Activated CD4-positive, alpha-beta memory T cell treated with anti-CD3 and anti-CD28 coated beads, Interleukin-2, amount 10 ng/mL, durations not matched to agents 7 days and 5 days (primary cell): ENCODE measurements at regions not wholly inside any gene's neighbourhood (a gene's known extent, or its start where the extent isn't known, plus 50 kb on each side); places are given as distances from the start of the nearest gene placed in this dataset.
A peak's percentile ranks its signal among the peaks of the same experiment; 100 is the strongest.
"Not testable (repeated sequence)": the region's sequence is repeated elsewhere in the genome, so short reads cannot be mapped to it uniquely, and the experiment has no call there.

Experiments used
- CTCF ChIA-PET: fragments of 350-600 bp; sonication (Branson Sonifier 250); formaldehyde crosslinking; loops from one replicate; lab custom pipeline; 2021; ENCODE audit warnings: antibody characterized with exemption, inconsistent platforms; lab: Charles Lee
- POLR2A ChIA-PET: fragments of 350-600 bp; sonication (Branson Sonifier 250); formaldehyde crosslinking; loops from one replicate; lab custom pipeline; 2021; ENCODE audit warnings: antibody characterized with exemption; lab: Charles Lee
- DNase-seq: peaks from one replicate; pipeline ENCODE4 v3.0.0-alpha.2; 2020
- H3K27ac Mint-ChIP-seq: one replicate; pipeline ENCODE4 v1.8.0; 2021; ENCODE audit warnings: mild to moderate bottlenecking, mixed read lengths
- H3K27me3 Mint-ChIP-seq: one replicate; pipeline ENCODE4 v1.8.0; 2021; ENCODE audit warnings: mixed read lengths
- H3K36me3 Mint-ChIP-seq: one replicate; pipeline ENCODE4 v1.8.0; 2021; ENCODE audit warnings: low read depth, mixed read lengths
- H3K4me1 Mint-ChIP-seq: one replicate; pipeline ENCODE4 v1.8.0; 2021; ENCODE audit warnings: mixed read lengths
- H3K4me3 Mint-ChIP-seq: one replicate; pipeline ENCODE4 v1.8.0; 2021; ENCODE audit warnings: mild to moderate bottlenecking, mixed read lengths
- H3K9me3 Mint-ChIP-seq: one replicate; pipeline ENCODE4 v1.8.0; 2021; ENCODE audit warnings: mixed read lengths

DNA sequence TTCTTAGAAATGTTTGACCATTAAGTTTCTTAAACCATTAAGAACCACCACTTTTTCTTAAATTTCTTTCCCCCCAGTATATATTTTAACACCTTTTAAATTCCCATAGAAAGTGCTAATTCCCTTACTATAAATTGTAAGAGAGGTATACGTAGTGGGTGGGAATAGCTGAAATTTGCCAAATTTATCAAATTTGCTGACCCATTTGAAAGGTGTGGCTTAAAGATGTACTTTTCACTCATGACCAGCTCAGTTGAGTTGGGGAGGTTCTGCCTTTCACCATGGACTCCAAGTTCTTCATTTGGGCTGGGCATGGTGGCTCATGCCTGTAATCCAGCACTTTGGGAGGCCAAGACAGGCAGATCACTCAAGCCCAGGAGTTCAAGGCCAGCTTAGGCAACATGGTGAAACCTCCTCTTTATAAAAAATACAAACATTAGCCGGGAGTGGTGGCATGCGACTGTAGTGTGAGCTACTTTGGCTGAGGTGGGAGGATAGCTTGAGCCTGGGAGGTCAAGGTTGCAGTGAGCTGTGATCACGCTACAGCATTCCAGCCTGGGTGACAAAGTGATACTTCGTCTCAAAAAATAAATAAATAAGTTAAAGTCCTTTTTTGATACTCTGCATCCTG, 133.2 kb downstream of the MRPL57 start:
- Mint-ChIP-seq H3K27me3 (no peaks in the 10 kb centered on the region), H3K4me1 (peaks cover 8% of the 10 kb centered on the region), H3K4me3 (no peak overlapping the region), H3K9me3 (no peaks in the 10 kb centered on the region), H3K27ac (no peak overlapping the region), H3K36me3 (peaks cover 11% of the 10 kb centered on the region)
- ChIA-PET CTCF (interaction anchor here (1.3 to 2.6 kb wide), 2 partner anchors 33 to 167 kb away, joined by 3 to 10 read pairs; no protein-coding TSS in a partner anchor), POLR2A (no interaction called here)
- no peak for DNase-seq

- CTCF ChIA-PET = interaction anchor here (1.3 to 2.6 kb wide), 2 partner anchors 33 to 167 kb away, joined by 3 to 10 read pairs; no protein-coding TSS in a partner anchor
- Mint-ChIP-seq H3K36me3 (peaks cover 11% of the 10 kb centered on the region), H3K27ac (no peak overlapping the region), H3K4me3 (no peak overlapping the region), H3K27me3 (no peaks in the 10 kb centered on the region), H3K9me3 (no peaks in the 10 kb centered on the region), H3K4me1 (peaks cover 8% of the 10 kb centered on the region)
- POLR2A ChIA-PET = no interaction called here
- no peak for DNase-seq
Observed at GRCh38 chr13:21310220-21310619, 133.8 kb downstream of the MRPL57 start.

GRCh38 chr13:21314976-21315375, 138.5 kb downstream of the MRPL57 start:
- CTCF ChIA-PET = interaction anchor here (1.7 kb wide), 1 partner anchor 162 kb away, joined by 7 read pairs; no protein-coding TSS in a partner anchor
- H3K27me3 Mint-ChIP-seq, H3K4me3 Mint-ChIP-seq, DNase-seq, H3K27ac Mint-ChIP-seq, H3K9me3 Mint-ChIP-seq, POLR2A ChIA-PET: not testable (repeated sequence)
- Mint-ChIP-seq H3K4me1 (peaks cover 13% of the 10 kb centered on the region), H3K36me3 (peaks cover 17% of the 10 kb centered on the region)

GRCh38 chr13:21316376-21316775, 139.9 kb downstream of the MRPL57 start:
- CTCF ChIA-PET = no interaction called here

GRCh38 chr13:21318891-21319532, 140.1 kb downstream of the ZDHHC20 start:
- H3K9me3 Mint-ChIP-seq = no peaks in the 10 kb centered on the region
- H3K4me3 Mint-ChIP-seq = peak overlapping the region; percentile 51
- H3K36me3 Mint-ChIP-seq = peaks cover 6% of the 10 kb centered on the region
- ChIA-PET POLR2A (no interaction called here), CTCF (no interaction called here)
- DNase-seq = no peak
- H3K27me3 Mint-ChIP-seq = no peaks in the 10 kb centered on the region
- peaks cover 5% of the 10 kb centered on the region for H3K4me1 Mint-ChIP-seq
- no peak overlapping the region for H3K27ac Mint-ChIP-seq

More at GRCh38 chr13:21316376-21316775, 139.9 kb downstream of the MRPL57 start:
- Mint-ChIP-seq H3K4me1 (peaks cover 5% of the 10 kb centered on the region), H3K9me3 (no peaks in the 10 kb centered on the region), H3K36me3 (peaks cover 6% of the 10 kb centered on the region), H3K27ac (no peak overlapping the region), H3K27me3 (no peaks in the 10 kb centered on the region), H3K4me3 (no peak overlapping the region)
- POLR2A ChIA-PET = no interaction called here
- DNase-seq = no peak

- Mint-ChIP-seq H3K4me3 (no peak overlapping the region), H3K27ac (no peak overlapping the region), H3K9me3 (no peaks in the 10 kb centered on the region), H3K27me3 (no peaks in the 10 kb centered on the region), H3K4me1 (peaks cover 10% of the 10 kb centered on the region), H3K36me3 (peaks cover 6% of the 10 kb centered on the region)
- DNase-seq = no peak
- ChIA-PET POLR2A (interaction anchor here (1.6 kb wide), 1 partner anchor 10 kb away, joined by 3 read pairs; no protein-coding TSS in a partner anchor), CTCF (no interaction called here)
Observed at GRCh38 chr13:21319869-21320641, 139.0 kb downstream of the ZDHHC20 start.

GRCh38 chr13:21320642-21321034, 138.5 kb downstream of the ZDHHC20 start:
- Mint-ChIP-seq H3K4me1 (peaks cover 13% of the 10 kb centered on the region), H3K27ac (no peak overlapping the region), H3K36me3 (peaks cover 8% of the 10 kb centered on the region), H3K9me3 (no peaks in the 10 kb centered on the region), H3K4me3 (no peak overlapping the region), H3K27me3 (no peaks in the 10 kb centered on the region)
- no peak for DNase-seq
- ChIA-PET CTCF (no interaction called here), POLR2A (interaction anchor here (1.1 to 1.6 kb wide), 2 partner anchors 9 to 136 kb away, joined by 3 read pairs; no protein-coding TSS in a partner anchor)

GRCh38 chr13:21321269-21321668, 137.8 kb downstream of the ZDHHC20 start:
- CTCF ChIA-PET = interaction anchor here (1.1 kb wide), 1 partner anchor 396 kb away, joined by 4 read pairs; no protein-coding TSS in a partner anchor
- DNase-seq = no peak
- Mint-ChIP-seq H3K27ac (no peak overlapping the region), H3K4me3 (no peak overlapping the region), H3K36me3 (peaks cover 11% of the 10 kb centered on the region), H3K4me1 (peaks cover 16% of the 10 kb centered on the region), H3K27me3 (no peaks in the 10 kb centered on the region), H3K9me3 (no peaks in the 10 kb centered on the region)
- POLR2A ChIA-PET = interaction anchor here (1.1 to 1.6 kb wide), 2 partner anchors 8 to 136 kb away, joined by 3 read pairs; no protein-coding TSS in a partner anchor

GRCh38 chr13:21322327-21322965, 136.7 kb downstream of the ZDHHC20 start:
- DNase-seq = no peak
- CTCF ChIA-PET = interaction anchor here (0.7 kb wide), 1 partner anchor 216 kb away, joined by 3 read pairs; no protein-coding TSS in a partner anchor
- Mint-ChIP-seq H3K36me3 (peaks cover 11% of the 10 kb centered on the region), H3K9me3 (no peaks in the 10 kb centered on the region), H3K27me3 (no peaks in the 10 kb centered on the region), H3K27ac (no peak overlapping the region), H3K4me3 (no peak overlapping the region), H3K4me1 (peaks cover 18% of the 10 kb centered on the region)
- POLR2A ChIA-PET = no interaction called here
